ENCODE measurements at regions not wholly inside any gene's neighbourhood (a gene's known extent, or its start where the extent isn't known, plus 50 kb on each side); places are given as distances from the start of the nearest gene placed in this dataset.

GRCh38 chr6:87922947-87923330 is 124.7 kb upstream of the SPACA1 start:
- no peak for TF ChIP-seq CTCF (IDR thresholded peaks at IDR 0.05; ENCODE audit: extremely low read depth in 1 of 2, insufficient read depth in 1 of 2, low read depth in 1 of 2, low read length in 2 of 2)
- TF ChIP-seq EZH2 (IDR thresholded peaks at IDR 0.05; ENCODE audit: borderline replicate concordance, low read depth, low read length, severe bottlenecking), result no peak
- TF ChIP-seq POLR2AphosphoS5 (IDR thresholded peaks at IDR 0.05; ENCODE audit: insufficient read depth, low read depth, low read length), result no peak
- TF ChIP-seq POLR2A (IDR thresholded peaks at IDR 0.05; ENCODE audit: low read depth, low read length), result no peak
- TF ChIP-seq MYC (IDR thresholded peaks at IDR 0.05; ENCODE audit: low read depth, low read length), result no peak
- no peak for TF ChIP-seq JUN (IDR thresholded peaks at IDR 0.05; ENCODE audit: borderline replicate concordance, insufficient read depth, insufficient read length, low read depth)
- no peak for TF ChIP-seq GATA2 (IDR thresholded peaks at IDR 0.05; ENCODE audit: insufficient read depth, insufficient read length, low read depth, low read length)
